HepG2 (cell line): ENCODE measurements at regions not wholly inside any gene's neighbourhood (a gene's known extent, or its start where the extent isn't known, plus 50 kb on each side); places are given as distances from the start of the nearest gene placed in this dataset.

ENCODE experiments used
- ATAC-seq: fragments of 200-7000 bp; cut with Tn5 transposase; 3 replicates; pipeline ENCODE4 v1.9.1; 2020; ENCODE audit warnings: mild to moderate bottlenecking, moderate library complexity
- BruUV-seq: library from RNA; stranded (reverse); fragments of 400-500 nt; replicated peaks from 2 replicates; lab custom pipeline; 2021; lab: Mats Ljungman, UMichigan
- CTCF ChIA-PET: fragments of 300-600 bp; formaldehyde crosslinking; extraction: SDS; loops from one replicate; lab custom pipeline; 2021; ENCODE audit warnings: low total read pairs, inconsistent platforms, low intra/inter-chr PET ratio; lab: Yijun Ruan, JAX
- POLR2A ChIA-PET: fragments of 350-600 bp; sonication (Branson Sonifier 250); formaldehyde crosslinking; loops from one replicate; lab custom pipeline; 2020; ENCODE audit warnings: antibody characterized with exemption, inconsistent platforms; lab: Yijun Ruan, JAX
- DNase-seq: peaks from one replicate; pipeline ENCODE4 v3.0.0-alpha.2; 2015; ENCODE audit warnings: low spot score
- FAIRE-seq: peaks from 3 replicates; lab custom pipeline; 2011; peaks lifted over from hg19 to GRCh38; lab: Jason Lieb, UNC
- H2AFZ ChIP-seq: one replicate; pipeline ENCODE4 v1.6.1; 2011; ENCODE audit warnings: low read length, inconsistent platforms
- H3K27ac ChIP-seq: fragments of 300-600 bp; 3 replicates; pipeline ENCODE4 v1.8.0; 2011; ENCODE audit warnings: mixed run types, mild to moderate bottlenecking, mixed read lengths, low read length, inconsistent platforms; ENCODE audit not compliant: insufficient read depth; ENCODE audit errors: extremely low read length
- H3K27me3 ChIP-seq, 2 experiments: fragments of 200-600 bp in 1 of 2; 2 replicates in 1 of 2; 3 replicates in 1 of 2; pipeline versions ENCODE4 v1.6.0 to v1.8.0; 2011; ENCODE audit warnings: low read length in 2 of 2, mild to moderate bottlenecking in 2 of 2, moderate library complexity in 2 of 2, inconsistent platforms in 1 of 2; ENCODE audit not compliant: insufficient read depth in 2 of 2, control insufficient read depth in 1 of 2
- H3K36me3 ChIP-seq, 2 experiments: fragments of 200-600 bp in 1 of 2; replicated peaks in 1 of 2; 2 replicates in 1 of 2; 3 replicates in 1 of 2; pipeline versions ENCODE4 v1.5.1 to v1.8.0; 2011; ENCODE audit warnings: low read length in 2 of 2, inconsistent platforms in 1 of 2; ENCODE audit not compliant: insufficient read depth in 2 of 2, control insufficient read depth in 1 of 2
- H3K4me1 ChIP-seq: 2 replicates; pipeline ENCODE4 v1.5.1; 2012; ENCODE audit warnings: low read length, inconsistent platforms; ENCODE audit not compliant: insufficient read depth
- H3K4me2 ChIP-seq: 2 replicates; pipeline ENCODE4 v1.6.0; 2011; ENCODE audit warnings: low read depth, low read length, inconsistent platforms
- H3K4me3 ChIP-seq, 3 experiments: fragments of 200-600 bp in 1 of 3; sonication (generic), shearing (Covaris generic) in 1 of 3; replicated peaks in 1 of 3; 2 replicates each; pipeline ENCODE4 v1.5.1; 2011 to 2016; ENCODE audit warnings: low read length in 3 of 3, inconsistent platforms in 2 of 3, low read depth in 2 of 3, mild to moderate bottlenecking in 2 of 3, control low read depth in 1 of 3, mixed read lengths in 1 of 3; ENCODE audit not compliant: insufficient read depth in 1 of 3
- H3K79me2 ChIP-seq: one replicate; pipeline ENCODE4 v1.6.1; 2011; ENCODE audit warnings: low read length, inconsistent platforms; ENCODE audit not compliant: insufficient read depth
- H3K9ac ChIP-seq: 2 replicates; pipeline ENCODE4 v1.6.0; 2011; ENCODE audit warnings: mild to moderate bottlenecking, low read depth, low read length, inconsistent platforms; ENCODE audit not compliant: insufficient read depth
- H3K9me3 ChIP-seq: 2 replicates; pipeline ENCODE4 v1.5.1; 2012; ENCODE audit warnings: mild to moderate bottlenecking, low read length
- H4K20me1 ChIP-seq: 2 replicates; pipeline ENCODE4 v1.6.0; 2011; ENCODE audit warnings: inconsistent platforms, mild to moderate bottlenecking, low read length, moderate library complexity; ENCODE audit not compliant: insufficient read depth
- DMTF1 ChIP-seq: sonication (generic); formaldehyde crosslinking; IDR thresholded peaks from 2 replicates; pipeline ENCODE4 v1.4.0; 2020; ENCODE audit warnings: mild to moderate bottlenecking, missing genetic modification reagents
- DNMT3B ChIP-seq: conservative IDR thresholded peaks from 2 replicates; pipeline ENCODE4 v1.6.1; 2016; ENCODE audit warnings: missing biosample characterization, control low read depth
- NR2F1 ChIP-seq, 2 experiments: fragments of 450-650 bp in 1 of 2; formaldehyde crosslinking in 1 of 2; IDR thresholded peaks; 2 replicates each; pipeline versions ENCODE4 v1.5.0 to v1.6.1; 2016 to 2020; ENCODE audit warnings: mild to moderate bottlenecking in 1 of 2, missing compliant biosample characterization in 1 of 2, missing genetic modification reagents in 1 of 2, moderate library complexity in 1 of 2
- PRMT3 ChIP-seq: sonication (generic); formaldehyde crosslinking; IDR thresholded peaks from 2 replicates; pipeline ENCODE4 v1.8.1; 2022; ENCODE audit warnings: low read depth, mild to moderate bottlenecking, moderate library complexity, missing genetic modification reagents, borderline replicate concordance
- RELA ChIP-seq: sonication (generic); formaldehyde crosslinking; IDR thresholded peaks from 2 replicates; pipeline ENCODE4 v1.4.0; 2020; ENCODE audit warnings: missing genetic modification reagents
- SMAD9 ChIP-seq: sonication (generic); formaldehyde crosslinking; IDR thresholded peaks from 2 replicates; pipeline ENCODE4 v1.5.1; 2020; ENCODE audit warnings: mild to moderate bottlenecking, missing genetic modification reagents
- SOX5 ChIP-seq: IDR thresholded peaks from 2 replicates; pipeline ENCODE4 v1.6.1; 2016; ENCODE audit warnings: borderline replicate concordance
- SP5 ChIP-seq: IDR thresholded peaks from 2 replicates; pipeline ENCODE4 v1.6.1; 2016; ENCODE audit warnings: low read depth, borderline replicate concordance
- TFDP2 ChIP-seq: sonication (generic); formaldehyde crosslinking; IDR thresholded peaks from 2 replicates; pipeline ENCODE4 v1.4.0; 2020; ENCODE audit warnings: missing genetic modification reagents
- ZMAT3 ChIP-seq: sonication (generic); formaldehyde crosslinking; conservative IDR thresholded peaks from 2 replicates; pipeline ENCODE4 v1.7.0; 2021; ENCODE audit warnings: missing genetic modification reagents
- ZNF510 ChIP-seq: sonication (generic); formaldehyde crosslinking; IDR thresholded peaks from 2 replicates; pipeline ENCODE4 v1.4.0; 2020; ENCODE audit warnings: low read depth, mild to moderate bottlenecking, missing genetic modification reagents
- ZNF549 ChIP-seq: sonication (generic); formaldehyde crosslinking; IDR thresholded peaks from 2 replicates; pipeline ENCODE4 v1.5.0; 2020; ENCODE audit warnings: missing genetic modification reagents
- ZNF563 ChIP-seq: sonication (generic); formaldehyde crosslinking; IDR thresholded peaks from 2 replicates; pipeline ENCODE4 v1.8.0; 2022; ENCODE audit warnings: mild to moderate bottlenecking, moderate library complexity, missing genetic modification reagents
- ZNF737 ChIP-seq: sonication (generic); formaldehyde crosslinking; IDR thresholded peaks from 2 replicates; pipeline ENCODE4 v1.5.0; 2020; ENCODE audit warnings: missing genetic modification reagents, mild to moderate bottlenecking, borderline replicate concordance
- WGBS: methylation state at CpG from one replicate; pipeline ENCODE4 v1.1.6; 2017; ENCODE audit warnings: low lambda C conversion rate; 5-methylcytosine and 5-hydroxymethylcytosine counted together
- in situ Hi-C: cut with HindIII; loops from 2 replicates; pipeline ENCODE4 v1.10.0; 2017; ENCODE audit warnings: low pct_unique_long_range_greater_than_20kb; ENCODE audit not compliant: extremely low pct_ligation_motif_present
- intact Hi-C: fragments of 100-400 bp; cut with micrococcal nuclease; formaldehyde crosslinking; loops from one replicate; pipeline ENCODE4 v1.10.0; 2022; ENCODE audit not compliant: unreplicated experiment
- TF ChIP-seq, protein P1 (sequence below): sonication (generic); formaldehyde crosslinking; IDR thresholded peaks from 2 replicates; pipeline ENCODE4 v1.5.0; 2020; ENCODE audit warnings: missing genetic modification reagents

GRCh38 chr1:53390736-53391135 lies 62.9 kb upstream of the LRP8 start (continued):
- TF ChIP-seq NR2F1 (CRISPR knock-in tag; IDR thresholded peaks at IDR 0.05), result no peak
- TF ChIP-seq TFDP2, result no peak
- no peak for TF ChIP-seq RELA (CRISPR knock-in tag)
- TF ChIP-seq DNMT3B (CRISPR knock-in tag), result no peak
- TF ChIP-seq ZNF563 (CRISPR knock-in tag), result no peak
- TF ChIP-seq, protein P1, sequence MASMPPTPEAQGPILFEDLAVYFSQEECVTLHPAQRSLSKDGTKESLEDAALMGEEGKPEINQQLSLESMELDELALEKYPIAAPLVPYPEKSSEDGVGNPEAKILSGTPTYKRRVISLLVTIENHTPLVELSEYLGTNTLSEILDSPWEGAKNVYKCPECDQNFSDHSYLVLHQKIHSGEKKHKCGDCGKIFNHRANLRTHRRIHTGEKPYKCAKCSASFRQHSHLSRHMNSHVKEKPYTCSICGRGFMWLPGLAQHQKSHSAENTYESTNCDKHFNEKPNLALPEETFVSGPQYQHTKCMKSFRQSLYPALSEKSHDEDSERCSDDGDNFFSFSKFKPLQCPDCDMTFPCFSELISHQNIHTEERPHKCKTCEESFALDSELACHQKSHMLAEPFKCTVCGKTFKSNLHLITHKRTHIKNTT (CRISPR knock-in tag), result no peak
- no peak for TF ChIP-seq ZNF737
- TF ChIP-seq SMAD9 (CRISPR knock-in tag), result no peak
- TF ChIP-seq SOX5 (CRISPR knock-in tag), result no peak
- no peak for TF ChIP-seq ZNF549
- TF ChIP-seq ZNF510 (CRISPR knock-in tag), result no peak

- Histone ChIP-seq H3K4me2 (no peak overlapping the region), H3K9ac (no peak overlapping the region), H3K4me1 (no peaks in the 10 kb centered on the region), H2AFZ (no peak overlapping the region), H3K79me2 (no peaks in the 10 kb centered on the region), H3K27me3 (peaks cover 0 to 27% of the 10 kb centered on the region in 2 experiments; a peak in 3 of 5 replicates), H3K36me3 (no peaks in the 10 kb centered on the region), H3K4me3 (no peak overlapping the region), H3K9me3 (no peaks in the 10 kb centered on the region), H3K27ac (no peak overlapping the region), H4K20me1 (no peaks in the 10 kb centered on the region)
- POLR2A ChIA-PET, result no interaction called here
- CTCF ChIA-PET, result no interaction called here
- intact Hi-C loops, result no loop called here
- 2% methylated on average over 2 of the region's 2 CpGs for WGBS
- in situ Hi-C loops, result loop anchor here (5.0 kb wide), 1 partner anchor 114 kb away; no protein-coding TSS in a partner anchor
- ATAC-seq, result no peak
- no TSS peak for BruUV-seq
- DNase-seq, result no peak
- FAIRE-seq, result no peak
- TF ChIP-seq DMTF1 (no peak), ZMAT3 (CRISPR knock-in tag) (no peak), PRMT3 (CRISPR knock-in tag) (no peak), SP5 (CRISPR knock-in tag) (no peak)
These were observed 63.4 kb upstream of the LRP8 start for GRCh38 chr1:53391296-53391695.
